Heart left ventricle (tissue), 13 donors: ENCODE measurements at regions not wholly inside any gene's neighbourhood (a gene's known extent, or its start where the extent isn't known, plus 50 kb on each side); places are given as distances from the start of the nearest gene placed in this dataset.

Experiments used
- POLR2A ChIP-seq, 2 donors: fragments of 450-650 bp; IDR thresholded peaks; one replicate each; pipeline ENCODE4 v1.6.1; 2017; ENCODE audit warnings: antibody characterized with exemption in 2 of 2, mild to moderate bottlenecking in 2 of 2, moderate library complexity in 2 of 2
- TF ChIP-seq, protein P1 (sequence below), 12 donors: fragments of 200-600 bp; sonication (generic) in 4 of 12; IDR thresholded peaks; one replicate each; pipeline versions ENCODE4 v1.5.0 to v1.8.0; 2018 to 2022; ENCODE audit warnings: antibody characterized with exemption in 12 of 12, mild to moderate bottlenecking in 5 of 12
- donor health status: ischemic (EF 13 %, LVEDD 7.1; RV severe dilation, severe dysfunction).
- donor health status: DM: no; HTN: yes; CAD: no.
- donor health status: DM: no; HTN: no; CAD: no.
- donor health status: ischemic (EF 25% LVEDD 6.9; RV normal size, moderate dysfunction).
- donor health status: ischemic (EF 25% LVEDD 5.7; RV mildly dilated, moderate dysfunction).
- donor health status: ischemic (EF 35%, LVEDD 5.7; RV mildly dilated, moderate dysfunction).
- donor health status: nonischemic (EF 11% LVEDD 7.7; RV severe dilation, severe dysfunction).
- donor health status: DM: yes; HTN: yes; CAD: no.
- donor health status: PGD.
- donor health status: ischemic (EF 29% LVEDD 5.4; RV normal size, mild dysfunction).
- donor health status: nonischemic (EF 23%, LVEDD 6.1; RV moderate dilation, normal function).

DNA sequence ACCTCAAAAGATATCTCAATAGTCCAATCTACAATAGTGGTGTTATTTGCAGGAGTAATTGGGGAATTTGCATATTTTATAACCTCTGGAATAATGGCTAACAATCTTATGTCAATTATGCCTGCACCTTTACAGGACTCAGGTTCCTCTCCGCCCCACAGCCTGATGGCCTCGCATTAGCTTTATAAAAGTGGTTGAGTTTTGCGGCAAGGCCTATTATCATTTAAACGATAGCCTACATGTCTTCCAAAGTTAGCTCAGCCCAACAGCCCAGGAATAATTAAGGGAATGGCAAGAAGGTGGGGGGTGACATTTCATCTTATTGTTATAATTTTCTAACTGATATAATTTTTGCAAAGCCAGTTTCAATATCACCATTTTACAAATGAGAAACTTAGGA is 97.3 kb downstream of the RTP4 start:
- TF ChIP-seq, protein P1, sequence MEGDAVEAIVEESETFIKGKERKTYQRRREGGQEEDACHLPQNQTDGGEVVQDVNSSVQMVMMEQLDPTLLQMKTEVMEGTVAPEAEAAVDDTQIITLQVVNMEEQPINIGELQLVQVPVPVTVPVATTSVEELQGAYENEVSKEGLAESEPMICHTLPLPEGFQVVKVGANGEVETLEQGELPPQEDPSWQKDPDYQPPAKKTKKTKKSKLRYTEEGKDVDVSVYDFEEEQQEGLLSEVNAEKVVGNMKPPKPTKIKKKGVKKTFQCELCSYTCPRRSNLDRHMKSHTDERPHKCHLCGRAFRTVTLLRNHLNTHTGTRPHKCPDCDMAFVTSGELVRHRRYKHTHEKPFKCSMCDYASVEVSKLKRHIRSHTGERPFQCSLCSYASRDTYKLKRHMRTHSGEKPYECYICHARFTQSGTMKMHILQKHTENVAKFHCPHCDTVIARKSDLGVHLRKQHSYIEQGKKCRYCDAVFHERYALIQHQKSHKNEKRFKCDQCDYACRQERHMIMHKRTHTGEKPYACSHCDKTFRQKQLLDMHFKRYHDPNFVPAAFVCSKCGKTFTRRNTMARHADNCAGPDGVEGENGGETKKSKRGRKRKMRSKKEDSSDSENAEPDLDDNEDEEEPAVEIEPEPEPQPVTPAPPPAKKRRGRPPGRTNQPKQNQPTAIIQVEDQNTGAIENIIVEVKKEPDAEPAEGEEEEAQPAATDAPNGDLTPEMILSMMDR (IDR thresholded peaks at IDR 0.05) = no peak
- no peak for TF ChIP-seq POLR2A (IDR thresholded peaks at IDR 0.05)
